Bronchial epithelial cell (primary cell): ENCODE measurements at regions not wholly inside any gene's neighbourhood (a gene's known extent, or its start where the extent isn't known, plus 50 kb on each side); places are given as distances from the start of the nearest gene placed in this dataset.

Experiments used
- DNase-seq: peaks from one replicate; pipeline ENCODE4 v3.0.0-alpha.2; 2010; ENCODE audit warnings: low read depth
- FAIRE-seq: peaks from 2 replicates; lab custom pipeline; 2011; peaks lifted over from hg19 to GRCh38; lab: Jason Lieb, UNC
- H3K27me3 ChIP-seq: 2 replicates; pipeline ENCODE4 v1.5.1; 2011; ENCODE audit warnings: low read length; ENCODE audit not compliant: control insufficient read depth, insufficient read depth
- H3K36me3 ChIP-seq: 2 replicates; pipeline ENCODE4 v1.5.1; 2011; ENCODE audit warnings: low read length; ENCODE audit not compliant: control insufficient read depth, insufficient read depth
- H3K4me3 ChIP-seq: 2 replicates; pipeline ENCODE4 v1.5.1; 2011; ENCODE audit warnings: mild to moderate bottlenecking, low read depth, low read length, control low read depth
- CTCF ChIP-seq: IDR thresholded peaks from 2 replicates; pipeline ENCODE4 v1.5.1; 2011; ENCODE audit warnings: mild to moderate bottlenecking, moderate library complexity, low read length, control low read depth, inconsistent platforms; ENCODE audit not compliant: insufficient read depth, severe bottlenecking

GRCh38 chr1:63046539-63046938, 262.6 kb downstream of the ATG4C start:
- Histone ChIP-seq H3K4me3 (no peak overlapping the region), H3K27me3 (no peaks in the 10 kb centered on the region), H3K36me3 (no peaks in the 10 kb centered on the region)
- no peak for TF ChIP-seq CTCF
- DNase-seq (no peak), FAIRE-seq (no peak)

- no peak for TF ChIP-seq CTCF
- FAIRE-seq (no peak), DNase-seq (no peak)
- H3K27me3 ChIP-seq, result no peaks in the 10 kb centered on the region
- H3K36me3 ChIP-seq, result no peaks in the 10 kb centered on the region
- H3K4me3 ChIP-seq, result no peak overlapping the region
Observed at GRCh38 chr1:63049135-63049534, 265.2 kb downstream of the ATG4C start.

GRCh38 chr1:63051356-63051755, 267.4 kb downstream of the ATG4C start:
- DNase-seq (no peak), FAIRE-seq (no peak)
- Histone ChIP-seq H3K36me3 (no peaks in the 10 kb centered on the region), H3K27me3 (no peaks in the 10 kb centered on the region), H3K4me3 (no peak overlapping the region)
- no peak for TF ChIP-seq CTCF

GRCh38 chr1:63051886-63052285, 268.0 kb downstream of the ATG4C start:
- no peaks in the 10 kb centered on the region for H3K36me3 ChIP-seq
- TF ChIP-seq CTCF, result no peak
- no peak overlapping the region for H3K4me3 ChIP-seq
- DNase-seq (no peak), FAIRE-seq (peak; percentile 28)
- no peaks in the 10 kb centered on the region for H3K27me3 ChIP-seq

- no peak for FAIRE-seq
- no peak overlapping the region for H3K4me3 ChIP-seq
- no peak for TF ChIP-seq CTCF
- H3K36me3 ChIP-seq, result no peaks in the 10 kb centered on the region
- no peaks in the 10 kb centered on the region for H3K27me3 ChIP-seq
- DNase-seq, result no peak
Observed at GRCh38 chr1:63054184-63054583, 268.2 kb upstream of the FOXD3 start.

GRCh38 chr1:63063367-63063766, 259.0 kb upstream of the FOXD3 start:
- FAIRE-seq (no peak), DNase-seq (no peak)
- Histone ChIP-seq H3K36me3 (no peaks in the 10 kb centered on the region), H3K27me3 (no peaks in the 10 kb centered on the region), H3K4me3 (no peak overlapping the region)
- no peak for TF ChIP-seq CTCF
